CD4-positive, alpha-beta T cell treated with Interleukin-2 at 100 ng/mL for 4 hours (primary cell): ENCODE measurements at regions not wholly inside any gene's neighbourhood (a gene's known extent, or its start where the extent isn't known, plus 50 kb on each side); places are given as distances from the start of the nearest gene placed in this dataset.
"Not testable (repeated sequence)": the region's sequence is repeated elsewhere in the genome, so short reads cannot be mapped to it uniquely, and the experiment has no call there.

ENCODE experiments used
- DNase-seq: peaks from one replicate; pipeline ENCODE4 v3.0.0-alpha.2; 2020; ENCODE audit warnings: low spot score

- DNase-seq = no peak
Measured at GRCh38 chr18:40249390-40250080, 1705.5 kb upstream of the PIK3C3 start.

- not testable (repeated sequence) for DNase-seq
Measured at GRCh38 chr18:40245612-40246011, 1709.4 kb upstream of the PIK3C3 start.

- no peak for DNase-seq
Measured at GRCh38 chr18:40243607-40244006, 1711.4 kb upstream of the PIK3C3 start.

- no peak for DNase-seq
Measured at GRCh38 chr18:40235836-40236235, 1719.2 kb upstream of the PIK3C3 start.

DNA sequence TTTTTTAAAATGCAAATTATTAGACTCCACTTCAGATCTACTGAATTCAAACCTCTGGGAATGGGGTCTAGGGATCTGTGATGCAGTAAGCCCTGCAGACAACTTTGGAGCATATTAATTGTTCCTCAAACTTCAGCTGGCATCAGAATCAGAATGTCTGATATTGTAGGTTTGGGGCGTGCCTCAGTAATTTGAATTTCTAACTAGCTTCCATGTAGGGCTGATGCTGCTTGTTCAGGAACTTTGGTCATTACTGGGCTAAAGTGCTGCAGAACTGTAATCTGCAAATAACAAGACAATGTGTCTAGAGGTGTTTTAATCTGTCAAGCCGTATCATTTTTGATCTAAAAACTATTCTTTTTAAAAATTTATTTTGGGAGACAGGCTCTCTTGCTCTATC, 1719.7 kb upstream of the PIK3C3 start:
- DNase-seq = no peak

- no peak for DNase-seq
Measured at GRCh38 chr18:40233931-40234616, 1721.0 kb upstream of the PIK3C3 start.

- DNase-seq = no peak
Measured at GRCh38 chr18:40222776-40223175, 1732.3 kb upstream of the PIK3C3 start.

DNA sequence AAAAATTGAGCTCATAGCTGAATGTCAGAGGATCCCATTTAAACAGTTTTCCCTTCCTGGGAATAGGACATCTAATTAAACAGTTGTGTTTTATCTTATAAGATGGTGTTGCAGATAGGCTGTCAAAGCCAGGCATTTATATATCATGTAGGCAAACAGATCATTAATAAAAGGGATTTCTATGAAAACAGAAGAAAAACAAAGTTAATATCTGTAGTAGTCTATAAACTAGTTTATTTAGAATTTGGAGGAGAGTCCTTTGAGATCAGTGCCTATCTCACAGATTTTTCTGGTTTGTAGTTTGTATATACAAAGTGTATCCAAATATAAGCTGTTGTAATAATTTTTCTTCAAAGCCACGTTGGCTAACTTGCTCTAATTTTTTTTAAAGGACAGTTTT, 1738.2 kb upstream of the PIK3C3 start:
- DNase-seq = no peak

GRCh38 chr18:40215979-40216378, 1739.1 kb upstream of the PIK3C3 start:
- no peak for DNase-seq

- no peak for DNase-seq
Measured at GRCh38 chr18:40210696-40211095, 1744.3 kb upstream of the PIK3C3 start.

GRCh38 chr18:40208958-40209357, 1746.1 kb upstream of the PIK3C3 start:
- no peak for DNase-seq

DNA sequence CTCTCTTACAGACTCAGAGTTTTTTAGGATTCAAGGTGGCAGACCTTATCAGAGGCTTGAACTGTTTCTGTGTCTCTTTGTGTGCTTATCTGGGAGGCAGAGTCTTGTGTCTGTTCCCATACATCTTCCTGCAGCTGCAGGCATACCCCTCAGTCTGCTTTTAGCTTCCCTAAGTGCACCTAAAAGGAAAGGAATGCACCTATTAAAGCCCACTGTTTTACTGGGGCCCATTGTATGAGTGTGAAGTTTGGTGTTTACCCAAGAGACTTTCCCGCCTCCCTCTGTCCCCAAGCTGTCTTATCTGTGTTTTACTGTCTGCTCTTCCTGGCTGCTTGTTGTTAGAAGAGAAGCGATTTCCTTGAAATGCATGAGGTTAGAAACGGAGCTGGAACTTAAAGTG, 1757.3 kb upstream of the PIK3C3 start:
- DNase-seq = no peak

- DNase-seq = no peak
Measured at GRCh38 chr18:40186677-40187076, 1768.4 kb upstream of the PIK3C3 start.

- no peak for DNase-seq
Measured at GRCh38 chr18:40179729-40180461, 1775.1 kb upstream of the PIK3C3 start.

- no peak for DNase-seq
Measured at GRCh38 chr18:40168026-40168425, 1787.0 kb upstream of the PIK3C3 start.

DNA sequence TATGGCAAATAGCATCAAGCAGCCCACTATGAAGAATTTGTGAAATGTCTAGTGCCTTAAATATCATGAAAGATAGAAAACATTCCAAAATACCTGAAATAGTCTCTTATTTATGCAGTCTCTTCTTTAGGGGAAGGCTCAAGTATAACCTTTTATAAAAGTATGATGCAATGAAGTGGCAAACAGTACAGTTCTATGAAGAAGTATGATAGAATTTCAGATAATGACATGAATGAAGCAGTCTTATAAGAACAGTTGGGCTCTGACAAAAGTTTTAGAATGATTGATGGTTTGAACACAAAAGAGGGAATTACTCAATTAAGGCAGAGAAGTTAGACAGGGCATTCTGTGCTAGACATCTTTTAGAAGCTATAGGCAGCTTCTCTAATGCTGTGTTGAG, 1791.8 kb upstream of the PIK3C3 start:
- DNase-seq = no peak

DNA sequence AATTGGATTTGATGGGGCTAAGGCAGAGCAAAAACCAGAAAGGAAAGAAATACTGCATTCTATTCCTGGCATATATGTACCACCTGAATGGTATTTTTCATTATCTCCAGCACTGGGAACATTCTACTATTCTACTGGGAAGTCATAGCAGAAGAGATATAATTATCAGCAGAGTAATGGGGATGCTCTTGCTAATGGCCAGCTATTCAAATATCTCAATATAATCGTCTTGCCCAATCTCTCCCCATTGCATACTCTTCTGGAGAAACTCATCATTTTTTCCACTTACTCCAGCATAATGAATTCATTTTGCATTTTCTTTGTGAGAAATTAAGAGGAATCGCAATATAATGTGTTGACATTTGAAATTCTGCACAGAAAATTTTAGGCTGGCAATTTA, 1794.7 kb upstream of the PIK3C3 start:
- DNase-seq = no peak

DNA sequence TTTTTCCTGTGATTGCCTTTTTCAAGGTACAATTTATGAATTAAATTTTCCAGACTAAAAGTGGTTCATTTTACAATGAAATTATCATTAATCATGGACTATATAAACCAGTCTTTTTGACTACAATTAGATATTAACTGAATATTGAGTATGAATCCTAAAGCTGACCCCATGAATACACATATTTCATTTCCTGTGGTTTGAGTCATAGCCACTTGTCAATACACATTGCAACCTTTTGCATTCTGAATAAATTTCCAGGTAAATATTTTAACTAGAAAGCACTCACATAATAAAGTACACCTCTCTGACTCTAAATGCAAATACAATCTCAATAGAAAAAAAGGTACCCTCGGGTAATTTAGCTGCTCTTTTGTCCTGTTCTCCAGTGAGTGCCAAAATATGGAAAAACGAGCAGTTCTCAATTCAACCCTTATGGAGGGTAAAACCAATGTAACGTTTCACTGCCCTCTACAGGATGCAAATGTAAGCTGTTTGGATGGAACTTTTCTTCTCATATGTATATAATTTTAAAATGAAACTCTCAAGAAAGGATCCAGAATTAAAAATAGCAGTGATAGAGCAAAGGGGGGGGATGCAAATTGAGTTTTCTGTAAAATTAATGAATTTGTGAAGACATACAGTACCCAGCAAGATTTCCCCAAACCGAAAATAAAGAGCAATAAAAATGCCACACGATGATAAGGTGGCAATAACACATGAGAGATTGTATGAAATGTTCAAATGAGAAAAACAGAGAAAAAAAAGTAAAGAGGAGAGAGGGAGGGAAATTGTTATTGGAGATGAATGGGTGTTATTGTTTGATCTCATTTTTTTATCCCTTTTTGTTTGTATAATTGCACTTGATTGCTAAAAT, 1795.7 kb upstream of the PIK3C3 start:
- no peak for DNase-seq

DNA sequence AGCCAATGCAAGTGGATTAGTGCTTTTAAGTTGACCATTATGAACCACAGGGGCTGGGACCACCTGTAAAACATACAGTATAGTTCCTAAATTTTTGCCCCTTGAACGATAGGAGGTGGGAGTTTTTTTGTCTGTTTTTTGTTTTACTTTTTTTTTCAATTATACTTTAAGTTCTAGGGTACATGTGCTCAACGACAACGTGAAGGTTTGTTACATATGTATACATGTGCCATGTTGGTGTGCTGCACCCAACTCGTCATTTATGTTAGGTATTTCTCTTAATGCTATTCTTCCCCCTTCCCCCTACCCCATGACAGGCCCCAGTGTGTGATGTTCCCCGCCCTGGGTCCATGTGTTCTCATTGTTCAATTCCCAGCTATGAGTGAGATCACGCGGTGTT, 1797.9 kb upstream of the PIK3C3 start:
- DNase-seq = no peak

DNA sequence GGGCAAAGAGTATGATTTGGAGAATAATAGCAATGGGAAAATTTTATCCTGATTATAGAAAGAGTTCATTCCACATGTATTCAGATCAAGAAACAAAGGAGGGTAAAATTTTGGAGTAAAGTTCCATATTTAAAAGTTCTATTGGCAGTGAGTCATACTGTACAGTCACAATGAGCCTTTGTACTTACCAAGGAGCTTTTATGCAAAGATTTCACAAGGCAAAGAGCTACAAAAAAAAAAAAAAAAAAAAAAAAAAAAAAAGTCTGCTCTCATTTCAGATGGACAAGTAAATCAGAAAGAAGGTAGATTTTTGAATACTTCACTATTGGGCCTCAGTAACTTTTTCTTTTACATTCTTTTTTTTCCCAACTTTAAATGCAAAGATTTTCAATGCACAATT, 1802.2 kb upstream of the PIK3C3 start:
- no peak for DNase-seq

DNA sequence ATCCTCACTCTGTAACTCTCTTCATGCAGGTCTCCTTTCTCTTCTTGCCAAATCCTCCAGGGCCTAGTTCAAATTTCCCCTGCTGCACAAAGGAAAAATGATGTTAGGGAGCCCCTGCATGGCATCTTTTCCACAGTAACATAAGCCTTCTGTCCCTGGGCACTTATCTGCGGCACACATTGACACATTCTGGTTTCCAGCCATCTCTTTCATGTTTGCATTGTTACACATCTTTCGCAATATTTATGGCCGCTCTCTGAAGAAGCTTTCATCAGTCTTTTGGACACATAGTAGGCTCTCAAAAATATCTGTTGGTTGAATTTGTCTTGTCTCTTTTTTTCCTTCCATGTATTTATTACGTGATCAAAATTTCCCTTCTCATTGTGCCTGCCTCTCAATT, 1806.1 kb upstream of the PIK3C3 start:
- DNase-seq = no peak

DNA sequence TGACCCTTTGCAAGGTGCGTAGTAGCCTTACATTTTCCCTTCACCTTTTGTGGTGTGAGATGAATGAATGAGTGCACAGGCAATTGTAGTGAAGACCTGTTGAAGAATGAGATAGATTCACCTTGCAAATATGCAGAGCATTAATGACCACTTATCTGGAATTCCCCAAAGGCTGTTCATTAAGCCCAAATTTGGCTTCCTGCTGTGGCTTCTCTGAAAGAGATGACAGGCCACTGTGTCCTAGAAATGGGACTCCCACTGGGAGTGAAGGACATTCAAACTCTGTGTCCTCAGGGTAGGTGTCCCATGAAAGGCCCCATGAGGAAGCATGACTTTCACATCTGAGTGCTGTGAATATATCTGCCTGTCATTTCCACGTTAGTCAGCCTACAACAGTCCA, 1821.8 kb upstream of the PIK3C3 start:
- no peak for DNase-seq
